Prostate gland (tissue), 2 donors: ENCODE measurements at regions not wholly inside any gene's neighbourhood (a gene's known extent, or its start where the extent isn't known, plus 50 kb on each side); places are given as distances from the start of the nearest gene placed in this dataset.

Source experiments
- POLR2A ChIP-seq: fragments of 450-650 bp; IDR thresholded peaks from one replicate; pipeline ENCODE4 v1.6.1; 2016; ENCODE audit warnings: antibody characterized with exemption, mild to moderate bottlenecking
- TF ChIP-seq, protein P1 (sequence below), 4 experiments: fragments of 200-600 bp in 2 of 4; fragments of 450-650 bp in 2 of 4; sonication (generic) in 2 of 4; IDR thresholded peaks; 1 replicate in 3 of 4; 2 replicates in 1 of 4; pipeline ENCODE4 v1.5.1; 2016 to 2019; ENCODE audit warnings: antibody characterized with exemption in 4 of 4, mild to moderate bottlenecking in 2 of 4, moderate library complexity in 2 of 4

DNA sequence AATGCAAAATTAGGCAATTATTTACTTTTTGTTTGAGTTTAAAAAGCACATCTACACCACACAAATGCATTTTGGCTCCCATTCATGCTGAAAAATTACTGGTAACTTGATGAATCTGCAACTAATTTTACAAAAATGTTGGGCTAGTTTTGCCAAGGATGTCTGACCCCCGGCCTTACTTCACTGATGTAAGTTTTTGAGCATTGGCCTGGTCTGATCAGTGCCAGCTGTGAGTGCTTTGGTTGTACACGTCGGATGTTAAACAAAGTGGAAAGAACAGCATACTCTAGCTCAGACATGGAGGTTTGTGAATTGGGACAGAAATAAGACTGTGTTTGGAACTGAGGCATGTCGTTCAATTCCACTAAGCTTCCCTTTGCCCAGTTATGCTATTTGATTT is 1044.2 kb downstream of the TLE4 start:
- TF ChIP-seq POLR2A, result no peak
- TF ChIP-seq, protein P1, sequence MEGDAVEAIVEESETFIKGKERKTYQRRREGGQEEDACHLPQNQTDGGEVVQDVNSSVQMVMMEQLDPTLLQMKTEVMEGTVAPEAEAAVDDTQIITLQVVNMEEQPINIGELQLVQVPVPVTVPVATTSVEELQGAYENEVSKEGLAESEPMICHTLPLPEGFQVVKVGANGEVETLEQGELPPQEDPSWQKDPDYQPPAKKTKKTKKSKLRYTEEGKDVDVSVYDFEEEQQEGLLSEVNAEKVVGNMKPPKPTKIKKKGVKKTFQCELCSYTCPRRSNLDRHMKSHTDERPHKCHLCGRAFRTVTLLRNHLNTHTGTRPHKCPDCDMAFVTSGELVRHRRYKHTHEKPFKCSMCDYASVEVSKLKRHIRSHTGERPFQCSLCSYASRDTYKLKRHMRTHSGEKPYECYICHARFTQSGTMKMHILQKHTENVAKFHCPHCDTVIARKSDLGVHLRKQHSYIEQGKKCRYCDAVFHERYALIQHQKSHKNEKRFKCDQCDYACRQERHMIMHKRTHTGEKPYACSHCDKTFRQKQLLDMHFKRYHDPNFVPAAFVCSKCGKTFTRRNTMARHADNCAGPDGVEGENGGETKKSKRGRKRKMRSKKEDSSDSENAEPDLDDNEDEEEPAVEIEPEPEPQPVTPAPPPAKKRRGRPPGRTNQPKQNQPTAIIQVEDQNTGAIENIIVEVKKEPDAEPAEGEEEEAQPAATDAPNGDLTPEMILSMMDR (IDR thresholded peaks at IDR 0.05), result no peak
